Activated naive CD4-positive, alpha-beta T cell treated with anti-CD3 and anti-CD28 coated beads, Interleukin-2, amount 50 U/mL, for 16 hours (primary cell): ENCODE measurements at regions not wholly inside any gene's neighbourhood (a gene's known extent, or its start where the extent isn't known, plus 50 kb on each side); places are given as distances from the start of the nearest gene placed in this dataset.

Experiments
- DNase-seq: peaks from one replicate; pipeline ENCODE4 v3.0.0-alpha.2; 2020

GRCh38 chr11:45037434-45038005, 86.8 kb upstream of the TP53I11 start:
- DNase-seq = no peak

- no peak for DNase-seq
Observed at GRCh38 chr11:45038923-45039322, 88.2 kb upstream of the TP53I11 start.

- no peak for DNase-seq
Observed at GRCh38 chr11:45041596-45041995, 90.9 kb upstream of the TP53I11 start.

- no peak for DNase-seq
Observed at GRCh38 chr11:45042560-45042959, 91.9 kb upstream of the TP53I11 start.

- DNase-seq = no peak
Observed at GRCh38 chr11:45043755-45044475, 93.2 kb upstream of the TP53I11 start.

GRCh38 chr11:45045683-45046471, 95.2 kb upstream of the TP53I11 start:
- no peak for DNase-seq

- no peak for DNase-seq
Observed at GRCh38 chr11:45048313-45048841, 97.7 kb upstream of the TP53I11 start.

- no peak for DNase-seq
Observed at GRCh38 chr11:45048870-45049691, 97.4 kb upstream of the PRDM11 start.

- DNase-seq = no peak
Observed at GRCh38 chr11:45050111-45050510, 96.3 kb upstream of the PRDM11 start.

- DNase-seq = no peak
Observed at GRCh38 chr11:45051621-45052020, 94.8 kb upstream of the PRDM11 start.

- no peak for DNase-seq
Observed at GRCh38 chr11:45052361-45052760, 94.1 kb upstream of the PRDM11 start.

- DNase-seq = no peak
Observed at GRCh38 chr11:45053736-45054446, 92.5 kb upstream of the PRDM11 start.

GRCh38 chr11:45054956-45055355, 91.5 kb upstream of the PRDM11 start:
- no peak for DNase-seq

GRCh38 chr11:45056529-45056928, 89.9 kb upstream of the PRDM11 start:
- no peak for DNase-seq

GRCh38 chr11:45057938-45058646, 88.3 kb upstream of the PRDM11 start:
- DNase-seq = no peak

- DNase-seq = no peak
Observed at GRCh38 chr11:45058647-45058950, 87.8 kb upstream of the PRDM11 start.

- no peak for DNase-seq
Observed at GRCh38 chr11:45060707-45061106, 85.7 kb upstream of the PRDM11 start.

GRCh38 chr11:45061641-45062040, 84.8 kb upstream of the PRDM11 start:
- DNase-seq = no peak

- no peak for DNase-seq
Observed at GRCh38 chr11:45062115-45062514, 84.3 kb upstream of the PRDM11 start.

GRCh38 chr11:45062974-45063635, 83.3 kb upstream of the PRDM11 start:
- DNase-seq = no peak

- DNase-seq = no peak
Observed at GRCh38 chr11:45063669-45064068, 82.8 kb upstream of the PRDM11 start.
